Panc1 (cell line): ENCODE measurements at regions not wholly inside any gene's neighbourhood (a gene's known extent, or its start where the extent isn't known, plus 50 kb on each side); places are given as distances from the start of the nearest gene placed in this dataset.

Source experiments
- ATAC-seq: fragments of 200-7000 bp; cut with Tn5 transposase; 2 replicates; pipeline ENCODE4 v1.9.1; 2020; ENCODE audit warnings: mild to moderate bottlenecking, moderate library complexity
- BruUV-seq: library from RNA; stranded (reverse); fragments of 400-500 nt; replicated peaks from 2 replicates; lab custom pipeline; 2021; lab: Mats Ljungman, UMichigan
- CTCF ChIA-PET: fragments of 300-600 bp; sonication (Branson Sonifier 250); formaldehyde crosslinking; loops from one replicate; lab custom pipeline; 2022; ENCODE audit warnings: antibody characterized with exemption; lab: Charles Lee
- POLR2A ChIA-PET: fragments of 300-600 bp; sonication (Branson Sonifier 250); formaldehyde crosslinking; loops from one replicate; lab custom pipeline; 2022; ENCODE audit warnings: antibody characterized with exemption; lab: Charles Lee
- DNase-seq: peaks from one replicate; pipeline ENCODE4 v3.0.0-alpha.2; 2010; ENCODE audit warnings: low read depth, low spot score
- H3K27ac ChIP-seq: 2 replicates; pipeline ENCODE4 v1.5.1; 2011; ENCODE audit warnings: mild to moderate bottlenecking, low read length, inconsistent platforms
- H3K27me3 ChIP-seq: fragments of 200-500 bp; sonication (Bioruptor generic); 2 replicates; pipeline ENCODE4 v1.6.0; 2014; ENCODE audit warnings: low read length, inconsistent platforms; ENCODE audit not compliant: control insufficient read depth, insufficient read depth
- H3K36me3 ChIP-seq: fragments of 200-500 bp; sonication (Bioruptor generic); 2 replicates; pipeline ENCODE4 v1.5.1; 2014; ENCODE audit warnings: inconsistent platforms, mild to moderate bottlenecking, low read length, moderate library complexity; ENCODE audit not compliant: control insufficient read depth, insufficient read depth
- H3K4me1 ChIP-seq: 2 replicates; pipeline ENCODE4 v1.5.1; 2011; ENCODE audit warnings: inconsistent platforms, mild to moderate bottlenecking, low read length, moderate library complexity; ENCODE audit not compliant: control insufficient read depth, insufficient read depth
- H3K4me3 ChIP-seq, 2 experiments: 2 replicates each; pipeline ENCODE4 v1.5.1; 2011 to 2012; ENCODE audit warnings: low read depth in 2 of 2, low read length in 2 of 2, mild to moderate bottlenecking in 2 of 2, inconsistent platforms in 1 of 2, moderate library complexity in 1 of 2
- H3K9me3 ChIP-seq: fragments of 200-500 bp; sonication (Bioruptor generic); 2 replicates; pipeline ENCODE4 v1.5.1; 2014; ENCODE audit warnings: low read depth, mild to moderate bottlenecking, inconsistent platforms, low read length, moderate library complexity; ENCODE audit not compliant: control insufficient read depth, insufficient read depth
- CTCF ChIP-seq: fragments of 450-650 bp; IDR thresholded peaks from 2 replicates; pipeline ENCODE4 v1.5.1; 2017; ENCODE audit warnings: mild to moderate bottlenecking
- POLR2AphosphoS5 ChIP-seq: IDR thresholded peaks from 2 replicates; pipeline ENCODE4 v1.6.1; 2012; ENCODE audit warnings: mild to moderate bottlenecking, low read depth, low read length, moderate library complexity
- REST ChIP-seq, 2 experiments: IDR thresholded peaks; 2 replicates each; pipeline ENCODE4 v1.6.1; 2011 to 2012; ENCODE audit warnings: low read depth in 2 of 2, control low read depth in 1 of 2, low read length in 1 of 2, mild to moderate bottlenecking in 1 of 2, moderate library complexity in 1 of 2; ENCODE audit not compliant: insufficient read depth in 1 of 2
- SIN3A ChIP-seq: IDR thresholded peaks from 2 replicates; pipeline ENCODE4 v1.6.1; 2012; ENCODE audit warnings: low read depth, mild to moderate bottlenecking, low read length, moderate library complexity, borderline replicate concordance; ENCODE audit not compliant: insufficient read depth
- TCF7L2 ChIP-seq: IDR thresholded peaks from 2 replicates; pipeline ENCODE4 v1.6.1; 2011; ENCODE audit warnings: mild to moderate bottlenecking, low read depth, low read length, inconsistent platforms
- in situ Hi-C: cut with HindIII; loops from 2 replicates; pipeline ENCODE4 v1.10.0; 2016; ENCODE audit warnings: low sequenced_read_pairs, low pct_unique_long_range_greater_than_20kb
- intact Hi-C: fragments of 100-400 bp; cut with micrococcal nuclease; formaldehyde crosslinking; loops from one replicate; pipeline ENCODE4 v1.10.0; 2022; ENCODE audit not compliant: unreplicated experiment

- Histone ChIP-seq H3K9me3 (no peaks in the 10 kb centered on the region), H3K27ac (no peak overlapping the region), H3K27me3 (no peaks in the 10 kb centered on the region), H3K4me3 (no peak overlapping the region), H3K4me1 (no peaks in the 10 kb centered on the region), H3K36me3 (no peaks in the 10 kb centered on the region)
- DNase-seq (no peak), ATAC-seq (no peak)
- no TSS peak for BruUV-seq
- in situ Hi-C loops, result no loop called here
- no peak for TF ChIP-seq REST (IDR thresholded peaks at IDR 0.05; ENCODE audit: insufficient read depth in 1 of 2, low read depth in 2 of 2, low read length in 1 of 2)
- no peak for TF ChIP-seq SIN3A
- no peak for TF ChIP-seq CTCF
- TF ChIP-seq TCF7L2, result no peak
- TF ChIP-seq POLR2AphosphoS5, result no peak
- ChIA-PET POLR2A (no interaction called here), CTCF (interaction anchor here (0.5 kb wide), 1 partner anchor 333 kb away, joined by 3 read pairs; no protein-coding TSS in a partner anchor)
- intact Hi-C loops, result no loop called here
Measured at GRCh38 chr2:129252781-129253460, 726.5 kb upstream of the RAB6C start.

DNA sequence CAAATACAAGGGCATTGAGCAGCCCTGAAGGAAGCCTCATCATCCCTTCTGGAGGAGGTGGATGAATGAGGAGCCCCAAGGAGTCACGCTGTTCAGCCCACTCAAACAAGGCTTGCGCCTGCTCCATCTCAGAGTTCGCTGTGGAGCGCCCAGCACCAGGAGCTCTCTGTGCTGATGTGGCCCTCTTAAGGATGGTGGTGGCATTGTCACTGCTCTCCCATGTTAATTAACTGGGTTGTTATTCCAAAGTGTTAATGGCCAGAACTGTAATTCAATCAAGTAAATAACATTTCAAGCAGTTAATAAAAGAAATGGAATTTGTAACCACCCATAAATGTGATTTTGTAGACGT is 726.0 kb upstream of the RAB6C start:
- DNase-seq, result no peak

More for the DNA sequence above, 726.0 kb upstream of the RAB6C start:
- CTCF ChIA-PET, result interaction anchor here (0.5 kb wide), 1 partner anchor 333 kb away, joined by 3 read pairs; no protein-coding TSS in a partner anchor
- Histone ChIP-seq H3K4me1 (no peaks in the 10 kb centered on the region), H3K27ac (no peak overlapping the region), H3K4me3 (no peak overlapping the region), H3K9me3 (0 out of 2 replicates have a peak, but pooled peaks cover under 1% of the 10 kb centered on the region), H3K27me3 (no peaks in the 10 kb centered on the region), H3K36me3 (no peaks in the 10 kb centered on the region)
- POLR2A ChIA-PET, result no interaction called here
- TF ChIP-seq SIN3A (no peak), CTCF (peak; percentile 59)
- intact Hi-C loops (no loop called here), in situ Hi-C loops (no loop called here)
- BruUV-seq, result no TSS peak
- peak; percentile 82; the same call in 1 of the 2 replicates for ATAC-seq
